Ovary (tissue), 7 donors: ENCODE measurements at regions not wholly inside any gene's neighbourhood (a gene's known extent, or its start where the extent isn't known, plus 50 kb on each side); places are given as distances from the start of the nearest gene placed in this dataset.

Source experiments
- DNase-seq, 5 donors: peaks; one replicate each; pipeline ENCODE4 v3.0.0-alpha.2; 2019 to 2020
- H3K27ac ChIP-seq, 2 donors: fragments of 200-600 bp; one replicate each; pipeline versions ENCODE4 v1.5.1 to v1.8.0; 2019 to 2022
- H3K27me3 ChIP-seq: fragments of 200-600 bp; one replicate; pipeline ENCODE4 v1.8.0; 2022
- H3K36me3 ChIP-seq: fragments of 200-600 bp; sonication (generic); one replicate; pipeline ENCODE4 v1.5.1; 2019
- H3K4me1 ChIP-seq: one replicate; pipeline ENCODE4 v1.8.1; 2013; ENCODE audit warnings: mild to moderate bottlenecking, moderate library complexity; ENCODE audit not compliant: insufficient read depth
- H3K4me3 ChIP-seq: fragments of 200-600 bp; sonication (generic); one replicate; pipeline ENCODE4 v1.5.1; 2017
- H3K9me3 ChIP-seq, 2 donors: fragments of 200-600 bp in 1 of 2; sonication (generic) in 1 of 2; one replicate each; pipeline versions ENCODE4 v1.5.1 to v1.8.1; 2013 to 2019; ENCODE audit warnings: mild to moderate bottlenecking in 1 of 2, moderate library complexity in 1 of 2
- EP300 ChIP-seq: sonication (generic); formaldehyde crosslinking; IDR thresholded peaks from one replicate; pipeline ENCODE4 v1.6.1; 2017; ENCODE audit warnings: antibody characterized with exemption
- POLR2A ChIP-seq: fragments of 450-650 bp; IDR thresholded peaks from one replicate; pipeline ENCODE4 v1.6.1; 2017; ENCODE audit warnings: antibody characterized with exemption, mild to moderate bottlenecking, moderate library complexity
- WGBS, 3 donors: extraction: QIAGEN DNeasy Blood & Tissue Kit in 1 of 3; methylation state at CpG; one replicate each; pipeline versions ENCODE4 v1.1.5 to v1.1.7; 2013 to 2017; 5-methylcytosine and 5-hydroxymethylcytosine counted together
- intact Hi-C, 4 donors: fragments of 100-400 bp; cut with DNase I; formaldehyde crosslinking; loops; one replicate each; pipeline versions ENCODE4 v1.11.0 to v1.15.1; 2022 to 2023
- TF ChIP-seq, protein P1 (sequence below), 3 donors: fragments of 450-650 bp in 2 of 3; fragments of 200-600 bp in 1 of 3; IDR thresholded peaks; one replicate each; pipeline versions ENCODE4 v1.5.1 to v1.8.0; 2016 to 2022; ENCODE audit warnings: antibody characterized with exemption in 3 of 3, mild to moderate bottlenecking in 1 of 3
- donor health status: DM: no; HTN: no; CAD: no; lungs with moderate emphysema.
- donor health status: DM: no; HTN: no; CAD: no.
- donor health status: Bipolar disorder and iron deficiency.
- donor health status: DM: no; HTN: no; CAD: no.
- donor health status: DM: yes; HTN: yes; CAD: no.

DNA sequence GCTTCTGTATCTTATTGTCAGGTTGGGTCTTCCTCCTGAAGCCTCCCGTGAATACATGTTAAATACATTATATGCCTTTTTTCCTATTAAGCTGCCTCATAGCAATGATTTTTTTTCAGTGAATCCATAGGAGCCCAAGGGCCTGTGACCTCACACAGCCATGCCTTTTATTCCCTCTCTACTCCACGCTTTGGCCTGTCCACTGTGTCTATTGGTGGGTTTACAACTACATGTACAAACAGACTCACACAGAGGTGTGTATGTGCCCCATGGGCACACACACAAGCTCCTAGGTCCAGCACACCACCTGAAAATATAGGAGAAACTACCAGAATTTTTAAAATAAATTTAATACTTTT lies 560.4 kb downstream of the IPMK start:
- no peak overlapping the region for H3K27ac ChIP-seq
- no peaks in the 10 kb centered on the region for H3K4me1 ChIP-seq
- no peaks in the 10 kb centered on the region for H3K9me3 ChIP-seq
- no peaks in the 10 kb centered on the region for H3K27me3 ChIP-seq
- WGBS, 3 donors, result 45 to 61% (median 47%) methylated on average over 2 of the region's 2 CpGs
- TF ChIP-seq EP300 (no peak), POLR2A (no peak)
- intact Hi-C loops, result no loop called here
- no peaks in the 10 kb centered on the region for H3K36me3 ChIP-seq
- no peak overlapping the region for H3K4me3 ChIP-seq
- no peak for DNase-seq

DNA sequence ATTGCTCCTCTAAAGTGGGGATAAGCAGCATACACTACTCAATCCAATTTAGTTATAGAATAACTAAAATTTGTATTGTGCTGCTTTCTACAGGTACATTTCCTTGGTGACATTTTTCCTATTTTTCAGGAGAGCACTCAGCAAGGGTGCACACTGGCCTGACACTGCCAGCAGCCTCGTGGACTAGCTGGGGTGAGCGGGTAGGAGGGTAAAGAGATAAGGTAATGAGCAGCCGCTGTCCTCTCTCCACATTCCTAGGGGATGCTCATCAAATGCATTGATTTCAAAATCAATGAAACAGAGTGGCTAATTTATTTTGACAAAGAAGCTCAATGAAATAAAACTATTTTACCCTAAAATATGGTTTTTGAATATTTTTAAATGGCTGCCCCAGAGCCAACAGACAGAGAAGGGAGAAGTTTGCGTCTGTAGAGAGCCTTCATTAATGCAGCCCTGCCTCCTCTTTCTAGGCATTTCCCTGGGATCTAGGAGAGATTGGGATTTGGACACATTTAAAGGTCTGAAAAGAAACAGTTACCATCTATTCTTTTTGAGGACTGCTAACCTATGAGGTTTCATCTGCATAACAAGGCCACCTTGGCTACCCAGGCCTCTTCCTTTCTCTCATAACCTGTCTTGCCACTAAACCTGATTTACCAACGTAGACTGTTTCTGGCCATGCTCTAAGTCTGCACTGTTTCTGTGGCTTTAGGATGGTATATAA lies 561.0 kb downstream of the IPMK start:
- Histone ChIP-seq H3K27ac (no peak overlapping the region), H3K36me3 (no peaks in the 10 kb centered on the region), H3K9me3 (no peaks in the 10 kb centered on the region), H3K27me3 (no peaks in the 10 kb centered on the region), H3K4me1 (no peaks in the 10 kb centered on the region), H3K4me3 (no peak overlapping the region)
- 85% methylated on average over 5 of the region's 5 CpGs for WGBS, 3 donors
- DNase-seq, result no peak
- intact Hi-C loops, result no loop called here
- TF ChIP-seq POLR2A (no peak), EP300 (no peak)
- TF ChIP-seq, protein P1, sequence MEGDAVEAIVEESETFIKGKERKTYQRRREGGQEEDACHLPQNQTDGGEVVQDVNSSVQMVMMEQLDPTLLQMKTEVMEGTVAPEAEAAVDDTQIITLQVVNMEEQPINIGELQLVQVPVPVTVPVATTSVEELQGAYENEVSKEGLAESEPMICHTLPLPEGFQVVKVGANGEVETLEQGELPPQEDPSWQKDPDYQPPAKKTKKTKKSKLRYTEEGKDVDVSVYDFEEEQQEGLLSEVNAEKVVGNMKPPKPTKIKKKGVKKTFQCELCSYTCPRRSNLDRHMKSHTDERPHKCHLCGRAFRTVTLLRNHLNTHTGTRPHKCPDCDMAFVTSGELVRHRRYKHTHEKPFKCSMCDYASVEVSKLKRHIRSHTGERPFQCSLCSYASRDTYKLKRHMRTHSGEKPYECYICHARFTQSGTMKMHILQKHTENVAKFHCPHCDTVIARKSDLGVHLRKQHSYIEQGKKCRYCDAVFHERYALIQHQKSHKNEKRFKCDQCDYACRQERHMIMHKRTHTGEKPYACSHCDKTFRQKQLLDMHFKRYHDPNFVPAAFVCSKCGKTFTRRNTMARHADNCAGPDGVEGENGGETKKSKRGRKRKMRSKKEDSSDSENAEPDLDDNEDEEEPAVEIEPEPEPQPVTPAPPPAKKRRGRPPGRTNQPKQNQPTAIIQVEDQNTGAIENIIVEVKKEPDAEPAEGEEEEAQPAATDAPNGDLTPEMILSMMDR (IDR thresholded peaks at IDR 0.05), result no peak

DNA sequence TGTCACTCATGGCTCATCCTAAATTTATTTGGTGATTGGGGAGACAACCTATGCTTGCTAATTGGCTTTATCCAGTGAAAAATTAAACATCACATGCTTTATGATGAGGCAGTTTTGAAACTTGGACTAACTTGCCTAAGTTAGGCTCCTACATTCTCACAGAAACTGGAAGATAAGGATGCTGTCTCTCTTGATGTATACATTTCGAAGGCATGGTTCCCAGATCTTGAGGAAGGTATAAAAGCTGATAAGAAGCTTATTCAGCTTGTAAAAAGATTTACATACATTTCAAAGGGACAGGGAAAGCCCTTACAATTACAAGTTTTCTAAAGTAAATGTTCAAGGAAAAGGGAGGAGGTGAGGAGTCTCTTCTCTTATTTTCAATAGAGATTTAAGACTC lies 561.7 kb downstream of the IPMK start:
- Histone ChIP-seq H3K9me3 (no peaks in the 10 kb centered on the region), H3K4me3 (no peak overlapping the region), H3K27ac (no peak overlapping the region), H3K27me3 (no peaks in the 10 kb centered on the region), H3K4me1 (no peaks in the 10 kb centered on the region), H3K36me3 (no peaks in the 10 kb centered on the region)
- 77 to 79% (median 78%) methylated on average over 1 of the region's 1 CpG for WGBS, 3 donors
- DNase-seq, result no peak
- no peak for TF ChIP-seq EP300
- TF ChIP-seq, protein P1 (IDR thresholded peaks at IDR 0.05), result no peak
- TF ChIP-seq POLR2A, result no peak
- intact Hi-C loops, result no loop called here

DNA sequence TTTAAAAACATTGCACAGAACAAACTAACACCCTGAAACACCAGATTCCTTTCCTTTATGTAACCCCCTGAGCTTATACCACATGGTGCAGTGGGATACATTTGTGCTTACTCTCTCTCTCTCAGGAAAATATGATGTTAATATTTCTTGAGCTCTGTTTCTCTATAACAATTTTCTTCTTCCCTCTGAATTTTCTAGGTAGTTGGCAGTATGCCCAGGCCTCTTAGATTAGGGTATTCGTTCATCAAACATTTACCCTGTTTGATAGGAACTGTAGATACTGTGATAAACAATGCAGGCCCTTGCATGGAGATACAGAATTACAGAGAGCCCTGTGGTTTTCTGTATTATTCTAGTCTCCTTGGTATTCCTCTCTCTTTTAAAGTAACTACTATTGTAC lies 567.8 kb downstream of the IPMK start:
- H3K27ac ChIP-seq, result no peak overlapping the region
- no peaks in the 10 kb centered on the region for H3K36me3 ChIP-seq
- WGBS, 3 donors, result 3 to 10% (median 4%) methylated on average over 1 of the region's 1 CpG
- DNase-seq, result no peak
- H3K9me3 ChIP-seq, result no peaks in the 10 kb centered on the region
- H3K4me3 ChIP-seq, result no peak overlapping the region
- TF ChIP-seq, protein P1 (IDR thresholded peaks at IDR 0.05), result no peak
- TF ChIP-seq POLR2A, result no peak
- no peak for TF ChIP-seq EP300
- intact Hi-C loops, result no loop called here
- no peaks in the 10 kb centered on the region for H3K4me1 ChIP-seq
- H3K27me3 ChIP-seq, result no peaks in the 10 kb centered on the region

DNA sequence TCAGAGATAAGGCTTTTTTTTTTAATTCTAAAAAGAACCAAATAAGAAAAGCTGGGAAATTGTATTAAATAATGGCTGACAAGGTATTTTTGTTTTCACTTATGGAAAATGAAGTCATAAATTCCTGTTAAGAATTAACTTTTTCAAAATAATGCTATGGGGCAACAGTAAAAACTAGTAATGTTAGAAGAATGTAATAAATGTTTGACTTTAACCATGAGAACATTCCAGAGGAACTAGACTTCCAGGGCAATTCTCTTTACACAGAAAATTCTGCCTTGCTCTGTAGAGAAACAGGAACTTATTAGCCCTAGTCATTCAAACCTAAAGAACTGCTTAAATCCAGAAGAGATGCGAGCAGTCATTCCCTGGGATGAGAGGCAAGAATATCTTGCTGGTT lies 571.1 kb downstream of the IPMK start:
- TF ChIP-seq, protein P1 (IDR thresholded peaks at IDR 0.05), result no peak
- no peak for TF ChIP-seq EP300
- no peak for TF ChIP-seq POLR2A
- no peaks in the 10 kb centered on the region for H3K27me3 ChIP-seq
- DNase-seq, result no peak
- H3K4me1 ChIP-seq, result no peaks in the 10 kb centered on the region
- H3K27ac ChIP-seq, result no peak overlapping the region
- no peak overlapping the region for H3K4me3 ChIP-seq
- no peaks in the 10 kb centered on the region for H3K36me3 ChIP-seq
- WGBS, 3 donors, result 69 to 86% (median 84%) methylated on average over 1 of the region's 1 CpG
- no peaks in the 10 kb centered on the region for H3K9me3 ChIP-seq
- intact Hi-C loops, result no loop called here
